ENCODE measurements at regions not wholly inside any gene's neighbourhood (a gene's known extent, or its start where the extent isn't known, plus 50 kb on each side); places are given as distances from the start of the nearest gene placed in this dataset.

DNA sequence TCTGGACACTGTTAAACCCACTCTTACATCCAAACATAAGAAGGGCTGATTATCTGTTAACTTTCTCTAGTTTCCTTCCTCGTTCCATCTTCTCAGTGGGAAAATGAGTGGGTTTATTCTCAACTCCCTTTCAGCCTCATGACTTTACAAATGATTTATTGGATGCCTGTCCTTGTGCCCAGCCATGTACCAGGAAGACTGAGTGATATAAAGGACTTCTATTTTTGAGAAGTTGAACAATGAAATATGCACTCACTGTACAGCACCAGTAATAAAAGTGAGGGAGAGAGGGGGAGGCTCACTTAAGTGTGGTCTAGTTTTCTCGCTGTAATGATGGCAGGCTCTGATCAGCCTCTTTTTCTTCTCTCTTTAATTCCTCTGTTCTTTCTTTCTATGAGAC lies 277.6 kb downstream of the SMARCA2 start:
- TF ChIP-seq, protein P1, sequence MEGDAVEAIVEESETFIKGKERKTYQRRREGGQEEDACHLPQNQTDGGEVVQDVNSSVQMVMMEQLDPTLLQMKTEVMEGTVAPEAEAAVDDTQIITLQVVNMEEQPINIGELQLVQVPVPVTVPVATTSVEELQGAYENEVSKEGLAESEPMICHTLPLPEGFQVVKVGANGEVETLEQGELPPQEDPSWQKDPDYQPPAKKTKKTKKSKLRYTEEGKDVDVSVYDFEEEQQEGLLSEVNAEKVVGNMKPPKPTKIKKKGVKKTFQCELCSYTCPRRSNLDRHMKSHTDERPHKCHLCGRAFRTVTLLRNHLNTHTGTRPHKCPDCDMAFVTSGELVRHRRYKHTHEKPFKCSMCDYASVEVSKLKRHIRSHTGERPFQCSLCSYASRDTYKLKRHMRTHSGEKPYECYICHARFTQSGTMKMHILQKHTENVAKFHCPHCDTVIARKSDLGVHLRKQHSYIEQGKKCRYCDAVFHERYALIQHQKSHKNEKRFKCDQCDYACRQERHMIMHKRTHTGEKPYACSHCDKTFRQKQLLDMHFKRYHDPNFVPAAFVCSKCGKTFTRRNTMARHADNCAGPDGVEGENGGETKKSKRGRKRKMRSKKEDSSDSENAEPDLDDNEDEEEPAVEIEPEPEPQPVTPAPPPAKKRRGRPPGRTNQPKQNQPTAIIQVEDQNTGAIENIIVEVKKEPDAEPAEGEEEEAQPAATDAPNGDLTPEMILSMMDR (IDR thresholded peaks at IDR 0.05; ENCODE audit: insufficient read depth, low read depth, low read length) = no peak
- Histone ChIP-seq H3K4me3 (ENCODE audit: low read depth, low read length) (no peak overlapping the region), H3K36me3 (ENCODE audit: control insufficient read depth, insufficient read depth, low read length) (no peaks in the 10 kb centered on the region), H3K27me3 (ENCODE audit: control insufficient read depth, insufficient read depth, low read length) (peaks cover 1% of the 10 kb centered on the region)
- POLR2A ChIA-PET = no interaction called here
- CTCF ChIA-PET = interaction anchor here (0.9 to 1.0 kb wide), 2 partner anchors 9 to 10 kb away, joined by 3 read pairs; no protein-coding TSS in a partner anchor
- DNase-seq (ENCODE audit: low read depth) = no peak

DNA sequence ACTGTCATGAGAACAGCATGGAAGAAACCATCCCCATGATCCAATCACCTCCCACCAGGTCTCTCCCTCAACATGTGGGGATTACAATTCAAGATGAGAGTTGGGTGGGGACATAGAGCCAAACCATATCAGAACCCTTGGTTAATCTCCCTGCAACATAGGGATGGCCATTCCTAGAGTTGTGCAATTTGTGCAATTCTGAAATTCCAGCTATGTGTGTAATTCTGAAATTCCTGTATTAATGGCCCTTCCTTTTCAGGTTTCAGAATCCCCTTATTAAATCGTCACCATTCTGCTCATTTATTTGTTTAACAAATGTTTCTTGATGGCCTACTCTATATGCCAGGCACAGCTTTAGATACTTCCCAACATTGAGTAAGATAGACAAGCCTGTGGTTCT lies 282.6 kb downstream of the SMARCA2 start:
- Histone ChIP-seq H3K36me3 (ENCODE audit: control insufficient read depth, insufficient read depth, low read length) (no peaks in the 10 kb centered on the region), H3K27me3 (ENCODE audit: control insufficient read depth, insufficient read depth, low read length) (no peaks in the 10 kb centered on the region), H3K4me3 (ENCODE audit: low read depth, low read length) (no peak overlapping the region)
- TF ChIP-seq, protein P1 (IDR thresholded peaks at IDR 0.05; ENCODE audit: insufficient read depth, low read depth, low read length) = no peak
- POLR2A ChIA-PET = no interaction called here
- CTCF ChIA-PET = no interaction called here
- DNase-seq (ENCODE audit: low read depth) = no peak

DNA sequence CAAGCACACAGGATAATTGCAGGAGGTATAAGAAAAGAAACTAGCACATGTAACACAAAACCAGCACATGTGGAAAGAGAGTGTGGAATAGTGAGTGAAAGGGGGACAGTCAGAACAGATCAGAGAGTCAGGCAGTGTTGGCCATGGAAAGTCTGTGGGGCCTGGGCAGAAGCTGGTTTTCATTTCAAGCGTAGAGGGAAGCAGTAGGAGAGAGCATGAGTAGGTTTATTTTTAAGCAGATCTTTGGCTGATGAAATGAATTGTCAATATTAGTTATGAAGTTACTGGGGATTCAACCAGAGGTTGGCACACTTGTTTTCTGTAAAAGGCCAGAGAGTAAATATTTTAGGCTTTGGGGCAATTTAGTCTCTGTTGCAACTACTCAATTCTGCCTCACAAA lies 283.1 kb downstream of the SMARCA2 start:
- H3K4me3 ChIP-seq (ENCODE audit: low read depth, low read length) = no peak overlapping the region
- H3K36me3 ChIP-seq (ENCODE audit: control insufficient read depth, insufficient read depth, low read length) = no peaks in the 10 kb centered on the region
- no peak for DNase-seq (ENCODE audit: low read depth)
- TF ChIP-seq, protein P1 (IDR thresholded peaks at IDR 0.05; ENCODE audit: insufficient read depth, low read depth, low read length) = no peak
- H3K27me3 ChIP-seq (ENCODE audit: control insufficient read depth, insufficient read depth, low read length) = no peaks in the 10 kb centered on the region
- ChIA-PET POLR2A (no interaction called here), CTCF (no interaction called here)

DNA sequence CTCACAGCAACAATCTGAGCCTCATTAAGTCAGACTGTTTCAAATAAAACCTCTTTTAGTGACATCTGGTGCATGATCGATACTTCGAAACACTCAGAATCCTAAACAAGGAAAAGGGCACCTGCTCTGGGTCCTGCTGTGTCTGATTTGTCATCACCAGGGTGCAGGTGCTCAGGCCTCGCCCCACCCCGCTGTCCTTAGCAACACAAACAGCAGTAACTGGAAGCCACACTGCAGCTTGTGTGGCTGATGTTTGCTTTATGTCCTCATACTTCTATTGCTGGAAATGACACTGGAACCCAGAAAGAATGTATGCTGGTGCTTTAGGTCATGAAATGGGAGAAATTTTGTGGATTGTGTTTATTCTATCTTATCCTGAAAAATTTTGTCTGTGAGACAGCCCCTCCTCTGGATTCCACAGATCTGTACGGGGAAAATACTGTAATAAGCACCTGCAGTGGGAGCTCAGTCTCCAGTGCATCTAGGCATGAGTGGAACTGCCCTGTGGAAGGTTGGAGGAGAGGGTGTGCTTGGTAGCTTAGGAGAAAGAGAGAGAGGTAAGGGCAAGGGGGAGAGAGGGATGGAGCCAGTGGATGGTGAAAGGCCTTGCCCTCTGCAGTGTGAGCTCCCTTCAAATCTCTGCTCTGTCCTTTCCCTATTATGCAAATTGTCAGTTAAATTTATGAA lies 284.2 kb downstream of the SMARCA2 start:
- TF ChIP-seq, protein P1 (IDR thresholded peaks at IDR 0.05; ENCODE audit: insufficient read depth, low read depth, low read length) = no peak
- no peak for DNase-seq (ENCODE audit: low read depth)
- Histone ChIP-seq H3K36me3 (ENCODE audit: control insufficient read depth, insufficient read depth, low read length) (no peaks in the 10 kb centered on the region), H3K4me3 (ENCODE audit: low read depth, low read length) (no peak overlapping the region), H3K27me3 (ENCODE audit: control insufficient read depth, insufficient read depth, low read length) (no peaks in the 10 kb centered on the region)
- ChIA-PET POLR2A (interaction anchor here (0.7 kb wide), 1 partner anchor 18 kb away, joined by 3 read pairs; no protein-coding TSS in a partner anchor), CTCF (no interaction called here)

DNA sequence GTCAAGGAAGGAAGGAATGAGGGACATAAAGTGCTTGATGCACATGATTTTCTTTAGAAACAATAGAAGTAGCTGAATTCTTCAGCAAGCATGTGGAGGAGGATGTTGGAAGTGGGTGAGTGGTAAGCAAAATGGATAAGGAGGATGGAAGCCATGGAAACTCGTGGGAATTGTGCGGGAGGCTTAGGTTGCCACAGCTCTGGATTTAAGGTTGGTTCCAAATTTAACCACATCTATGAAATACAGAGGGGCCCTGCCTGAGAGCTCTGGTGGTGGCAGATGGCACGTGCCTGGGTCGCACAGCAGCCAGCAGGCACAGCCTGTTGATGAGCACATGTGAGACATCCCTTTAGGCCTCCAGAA lies 284.7 kb downstream of the SMARCA2 start:
- no peak for DNase-seq (ENCODE audit: low read depth)
- TF ChIP-seq, protein P1 (IDR thresholded peaks at IDR 0.05; ENCODE audit: insufficient read depth, low read depth, low read length) = no peak
- POLR2A ChIA-PET = interaction anchor here (0.7 kb wide), 1 partner anchor 17 kb away, joined by 3 read pairs; no protein-coding TSS in a partner anchor
- CTCF ChIA-PET = no interaction called here
- Histone ChIP-seq H3K27me3 (ENCODE audit: control insufficient read depth, insufficient read depth, low read length) (no peaks in the 10 kb centered on the region), H3K36me3 (ENCODE audit: control insufficient read depth, insufficient read depth, low read length) (no peaks in the 10 kb centered on the region), H3K4me3 (ENCODE audit: low read depth, low read length) (no peak overlapping the region)
